ENCODE measurements at regions not wholly inside any gene's neighbourhood (a gene's known extent, or its start where the extent isn't known, plus 50 kb on each side); places are given as distances from the start of the nearest gene placed in this dataset.

GRCh38 chr6:164561656-164562055 is 747.7 kb downstream of the C6orf118 start:
- no peak for DNase-seq (ENCODE audit: low spot score)

DNA sequence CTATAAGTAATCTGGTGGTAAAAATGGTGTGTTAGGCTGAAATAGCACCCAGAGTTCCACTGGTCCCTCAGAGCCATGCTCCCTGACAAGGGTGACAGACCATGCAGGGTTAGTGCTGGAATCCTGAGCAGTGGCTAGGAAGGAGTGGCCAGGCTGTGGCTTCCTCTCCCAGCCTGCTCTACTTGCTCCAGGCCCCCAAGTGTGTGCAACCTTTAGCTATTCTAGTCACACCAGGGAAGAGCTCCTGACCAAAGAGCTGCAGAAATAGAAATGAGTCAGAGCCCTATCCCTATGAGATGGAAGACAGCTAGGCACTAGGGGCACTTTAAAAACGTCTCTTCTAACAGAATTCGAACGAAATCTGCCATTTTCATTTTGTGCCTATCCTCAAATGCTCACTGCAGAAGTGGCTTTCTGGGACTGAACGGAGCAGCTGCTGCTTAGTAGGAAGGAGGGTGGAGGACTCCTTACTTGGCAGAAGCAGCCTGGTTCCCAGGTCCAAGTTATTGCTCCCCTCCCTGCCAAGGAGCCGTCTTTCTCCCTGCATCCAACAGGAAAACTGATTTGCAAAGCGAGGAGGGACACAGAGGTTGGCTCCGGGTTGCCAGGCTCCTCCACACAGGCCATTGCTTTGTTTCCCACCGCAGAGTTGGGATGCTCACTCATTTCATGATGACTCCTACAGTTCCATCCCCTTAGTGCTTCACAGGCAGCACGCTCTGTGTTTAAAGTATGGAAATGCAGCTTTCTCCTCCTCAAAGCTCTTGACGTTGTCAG is 754.5 kb downstream of the C6orf118 start:
- no peak for DNase-seq (ENCODE audit: low spot score)

DNA sequence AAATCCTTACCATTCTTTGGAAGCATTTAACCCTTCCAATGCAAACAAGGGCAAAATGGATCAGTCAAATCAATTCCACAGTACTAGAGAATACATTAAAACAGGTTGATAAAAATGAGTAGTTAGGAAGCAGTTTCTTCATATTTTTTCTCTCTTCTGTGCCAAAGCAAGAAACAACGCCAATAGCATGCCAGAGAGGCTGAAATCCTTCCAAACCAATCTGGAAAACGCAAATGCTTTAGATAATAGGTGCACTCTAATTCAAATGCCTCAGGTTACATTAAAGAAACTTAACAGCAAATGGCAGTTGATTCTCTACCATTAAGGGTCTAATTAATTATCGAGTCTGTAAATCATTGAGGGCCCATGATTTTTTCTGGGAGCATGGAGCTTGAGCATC is 755.2 kb downstream of the C6orf118 start:
- no peak for DNase-seq (ENCODE audit: low spot score)

GRCh38 chr6:164551706-164552105 is 757.7 kb downstream of the C6orf118 start:
- no peak for DNase-seq (ENCODE audit: low spot score)

DNA sequence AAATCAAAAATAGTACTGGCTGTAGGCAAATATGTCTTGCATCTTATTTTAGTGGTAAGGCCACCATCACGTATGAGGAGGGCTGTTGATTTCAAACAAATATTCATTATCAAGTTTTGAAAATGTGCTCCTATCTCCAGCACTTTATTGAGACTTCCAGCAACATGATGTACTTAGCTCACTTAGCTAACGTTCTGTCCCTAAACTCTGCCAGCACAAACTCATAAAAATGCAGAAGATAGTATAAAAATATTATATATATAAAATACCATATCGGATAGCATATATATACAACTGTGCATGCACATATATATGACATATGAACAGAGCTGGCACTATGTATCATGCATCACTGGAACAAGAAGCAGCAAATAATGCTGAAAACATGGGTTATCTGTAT is 762.3 kb downstream of the C6orf118 start:
- no peak for DNase-seq (ENCODE audit: low spot score)

DNA sequence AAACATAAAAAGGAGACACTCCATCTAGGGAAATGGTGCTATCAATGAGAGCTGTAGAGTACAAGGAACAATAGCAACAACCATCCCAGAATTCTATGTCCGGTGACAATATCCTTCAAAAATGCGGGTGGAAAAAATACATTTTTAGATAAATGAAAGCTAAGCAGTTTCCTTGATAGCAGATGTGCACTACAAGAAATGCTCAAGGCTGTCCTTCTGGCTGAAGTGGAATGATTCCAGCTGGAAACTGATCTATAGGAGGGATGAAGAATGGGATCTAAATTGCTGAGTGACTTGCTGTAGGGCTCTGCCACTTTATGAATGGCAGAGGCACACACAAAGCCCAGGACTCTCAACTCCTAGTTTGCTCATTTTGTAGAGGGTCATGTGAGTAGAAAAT is 763.1 kb downstream of the C6orf118 start:
- no peak for DNase-seq (ENCODE audit: low spot score)

- DNase-seq (ENCODE audit: low spot score) = no peak
Measured at GRCh38 chr6:164534070-164534766, 775.2 kb downstream of the C6orf118 start.

- no peak for DNase-seq (ENCODE audit: low spot score)
Measured at GRCh38 chr6:164533045-164533362, 776.4 kb downstream of the C6orf118 start.

GRCh38 chr6:164532198-164533044 is 777.0 kb downstream of the C6orf118 start:
- no peak for DNase-seq (ENCODE audit: low spot score)

DNA sequence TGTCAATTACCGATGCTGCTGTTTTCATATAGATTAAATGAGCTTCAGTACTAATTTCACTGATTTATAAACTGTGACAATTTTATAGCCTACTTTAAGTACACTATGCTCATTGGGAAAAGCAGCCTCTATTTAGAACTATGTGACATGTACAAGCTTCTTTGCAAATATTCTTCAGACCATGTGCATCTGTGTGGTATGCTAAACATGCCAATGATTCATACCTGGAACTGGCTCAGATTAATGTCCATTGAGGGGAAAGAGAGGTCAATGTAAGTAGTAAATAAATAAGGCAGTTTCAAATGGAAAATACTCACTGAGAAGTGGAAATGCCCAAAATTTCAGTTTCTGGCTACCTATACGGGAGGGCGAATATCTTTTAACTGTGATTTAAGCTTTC is 777.7 kb downstream of the C6orf118 start:
- no peak for DNase-seq (ENCODE audit: low spot score)

GRCh38 chr6:164528539-164528938 is 780.9 kb downstream of the C6orf118 start:
- no peak for DNase-seq (ENCODE audit: low spot score)

GRCh38 chr6:164523087-164523654 is 786.2 kb downstream of the C6orf118 start:
- DNase-seq (ENCODE audit: low spot score) = no peak

DNA sequence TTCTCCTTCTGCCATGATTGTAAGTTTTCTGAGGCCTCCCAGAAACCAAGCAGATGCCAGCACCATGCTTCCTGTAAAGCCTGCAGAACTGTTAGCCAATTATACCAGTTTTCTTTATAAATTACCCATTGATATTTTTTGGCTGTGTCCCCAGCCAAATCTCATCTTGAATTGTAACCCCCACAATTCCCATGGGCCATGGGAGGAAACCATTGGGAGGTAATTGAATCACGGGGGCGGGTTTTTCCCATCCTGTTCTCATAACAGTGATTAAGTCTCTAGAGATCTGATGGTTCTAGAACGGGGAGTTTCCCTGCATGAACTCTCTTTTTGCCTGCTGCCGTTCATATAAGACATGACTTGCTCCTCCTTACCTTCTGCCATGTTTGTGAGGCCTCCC is 788.5 kb downstream of the C6orf118 start:
- DNase-seq (ENCODE audit: low spot score) = no peak

DNA sequence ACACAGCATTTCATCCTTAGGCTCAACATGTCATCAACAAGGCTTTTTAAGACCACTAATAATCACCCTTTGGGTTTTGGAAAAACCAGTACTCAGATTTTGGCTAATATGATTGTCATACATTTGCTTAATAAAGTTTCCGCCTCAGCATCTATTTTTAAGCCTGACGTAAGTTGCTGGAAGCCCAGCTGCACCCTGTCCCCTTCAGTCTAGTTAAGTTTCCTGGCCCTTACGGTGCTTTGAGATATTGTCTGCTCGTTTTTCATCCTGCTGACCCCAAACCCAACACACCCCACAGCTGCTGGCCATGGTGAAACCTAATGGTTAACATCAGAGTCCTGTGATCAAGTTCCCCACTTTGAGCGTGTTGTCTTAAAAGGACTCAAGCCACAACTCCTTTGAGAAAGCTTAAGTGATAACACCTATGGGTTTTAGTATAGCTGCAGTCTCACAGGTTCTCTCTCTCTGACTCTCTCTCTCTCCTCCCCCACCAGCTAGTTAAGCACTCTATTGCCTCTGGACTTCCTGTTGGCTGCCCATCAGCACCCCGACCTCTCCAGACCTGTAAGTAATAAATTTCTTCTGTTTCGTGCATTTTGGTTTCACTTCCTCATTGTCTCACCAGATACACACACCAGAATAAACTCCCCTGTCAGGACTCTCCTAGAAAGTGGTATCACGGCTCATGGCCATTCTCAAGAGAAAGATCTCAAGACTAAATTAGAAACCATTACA is 802.0 kb downstream of the C6orf118 start:
- no peak for DNase-seq (ENCODE audit: low spot score)

- DNase-seq (ENCODE audit: low spot score) = no peak
Measured at GRCh38 chr6:164505425-164505824, 804.0 kb downstream of the C6orf118 start.

- DNase-seq (ENCODE audit: low spot score) = no peak
Measured at GRCh38 chr6:164502833-164503232, 806.6 kb downstream of the C6orf118 start.

DNA sequence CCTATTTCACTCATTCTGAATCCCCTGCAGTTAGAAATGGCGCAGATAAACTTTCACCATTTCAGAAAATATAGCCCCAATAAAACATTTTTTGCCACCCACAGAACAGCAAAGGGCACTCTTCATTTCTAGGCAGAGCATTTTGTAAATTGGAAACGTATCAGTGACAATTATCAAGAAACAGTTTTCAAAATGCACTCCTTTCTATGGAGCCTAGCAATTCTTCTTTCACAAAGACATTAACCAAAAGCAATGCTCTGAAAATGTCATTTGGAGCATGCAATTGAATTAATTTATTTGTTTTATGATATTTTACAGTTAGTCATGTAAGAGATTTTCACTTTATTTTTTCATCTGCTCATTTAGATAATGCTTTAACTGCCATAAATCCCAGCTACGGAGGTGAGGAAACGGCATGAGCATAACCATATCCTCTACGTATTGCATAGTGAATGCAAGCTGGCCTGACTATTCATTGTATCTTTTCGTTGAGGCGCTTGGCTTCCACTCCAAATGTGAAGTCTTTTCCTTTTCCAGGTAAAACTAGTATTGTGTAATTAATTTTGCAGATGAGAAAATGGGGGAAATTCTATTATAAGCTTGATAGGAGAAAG is 813.4 kb downstream of the C6orf118 start:
- no peak for DNase-seq (ENCODE audit: low spot score)

DNA sequence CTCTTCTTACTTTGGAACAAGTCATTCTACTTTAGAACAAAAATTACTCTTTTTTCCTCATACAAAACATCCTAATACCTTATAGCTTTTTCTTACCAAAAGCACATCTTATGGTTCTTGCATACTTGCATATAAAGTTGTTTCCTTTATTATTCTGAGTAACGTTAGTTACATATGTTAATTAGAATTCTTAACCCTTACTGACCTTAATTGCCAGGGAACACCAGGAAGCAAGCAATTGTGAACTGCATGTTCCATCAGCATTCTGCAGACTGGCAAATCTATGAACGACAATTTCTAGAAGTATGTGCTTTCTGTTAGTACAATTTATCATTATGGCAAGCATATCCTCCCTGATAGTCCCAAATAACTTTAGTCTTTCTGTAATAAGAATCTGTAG is 831.0 kb downstream of the C6orf118 start:
- DNase-seq (ENCODE audit: low spot score) = no peak

- DNase-seq (ENCODE audit: low spot score) = no peak
Measured at GRCh38 chr6:164477790-164478189, 831.6 kb downstream of the C6orf118 start.

- DNase-seq (ENCODE audit: low spot score) = no peak
Measured at GRCh38 chr6:164477101-164477500, 832.3 kb downstream of the C6orf118 start.

- no peak for DNase-seq (ENCODE audit: low spot score)
Measured at GRCh38 chr6:164469276-164469949, 840.0 kb downstream of the C6orf118 start.

Measured in CD4-positive, alpha-beta T cell treated with Interleukin-2 at 100 ng/mL for 4 hours (primary cell).